ENCODE measurements at regions not wholly inside any gene's neighbourhood (a gene's known extent, or its start where the extent isn't known, plus 50 kb on each side); places are given as distances from the start of the nearest gene placed in this dataset.

GRCh38 chr6:43912598-43913371 lies 142.8 kb downstream of the VEGFA start:
- POLR2A ChIA-PET: interaction anchor here (0.7 kb wide), 1 partner anchor 24 kb away, joined by 3 read pairs; no protein-coding TSS in a partner anchor

More at GRCh38 chr6:43912598-43913371, 142.8 kb downstream of the VEGFA start:
- TF ChIP-seq FOXM1 (IDR thresholded peaks at IDR 0.05; ENCODE audit: low read depth) (no peak), TAF1 (IDR thresholded peaks at IDR 0.05; ENCODE audit: borderline replicate concordance, low read depth, low read length) (no peak), RXRA (IDR thresholded peaks at IDR 0.05; ENCODE audit: borderline replicate concordance, low read depth) (no peak), CHD2 (IDR thresholded peaks at IDR 0.05; ENCODE audit: low read length, partially characterized antibody) (no peak), NFIC (IDR thresholded peaks at IDR 0.05; ENCODE audit: borderline replicate concordance) (no peak), JUND (IDR thresholded peaks at IDR 0.05) (no peak), EP300 (IDR thresholded peaks at IDR 0.05; ENCODE audit: borderline replicate concordance in 1 of 2, low read depth in 1 of 2, low read length in 1 of 2) (no peak), MAX (IDR thresholded peaks at IDR 0.05; ENCODE audit: low read depth) (no peak), EZH2phosphoT487 (IDR thresholded peaks at IDR 0.05; ENCODE audit: borderline replicate concordance, low read depth) (no peak), REST (IDR thresholded peaks at IDR 0.05; ENCODE audit: low read depth, low read length) (no peak), NRF1 (IDR thresholded peaks at IDR 0.05; ENCODE audit: low read depth, low read length) (no peak), CTCF (IDR thresholded peaks at IDR 0.05) (no peak), USF2 (IDR thresholded peaks at IDR 0.05; ENCODE audit: borderline replicate concordance, low read depth, low read length) (no peak), RFX5 (IDR thresholded peaks at IDR 0.05; ENCODE audit: low read length) (no peak), YY1 (IDR thresholded peaks at IDR 0.05; ENCODE audit: low read depth) (no peak), RAD21 (IDR thresholded peaks at IDR 0.05; ENCODE audit: low read length) (no peak), TCF12 (IDR thresholded peaks at IDR 0.05) (no peak), SIN3A (IDR thresholded peaks at IDR 0.05; ENCODE audit: borderline replicate concordance, low read depth, low read length) (no peak), SMC3 (IDR thresholded peaks at IDR 0.05; ENCODE audit: low read depth, low read length) (no peak)
- Histone ChIP-seq H3K27me3 (ENCODE audit: insufficient read depth) (no peaks in the 10 kb centered on the region), H3K9ac (no peak overlapping the region), H3K4me3 (ENCODE audit: low read depth in 2 of 2, low read length in 1 of 2) (no peak overlapping the region), H3K9me3 (no peaks in the 10 kb centered on the region), H2AFZ (ENCODE audit: low read depth) (no peak overlapping the region), H3K36me3 (replicated peaks in 1 of 2; ENCODE audit: control insufficient read depth in 1 of 2, insufficient read depth in 2 of 2, low read length in 1 of 2) (no peaks in the 10 kb centered on the region), H3K9me2 (no peaks in the 10 kb centered on the region), H3F3A (replicated peaks; ENCODE audit: insufficient read depth) (no peaks in the 10 kb centered on the region), H3K4me2 (no peak overlapping the region), H3K4me1 (ENCODE audit: control insufficient read depth in 1 of 2, insufficient read depth in 2 of 2, low read depth in 1 of 2, low read length in 1 of 2) (peaks cover 29 to 82% of the 10 kb centered on the region in 2 experiments), H4K20me1 (ENCODE audit: insufficient read depth) (no peaks in the 10 kb centered on the region), H3K27ac (ENCODE audit: low read depth in 2 of 2, low read length in 1 of 2) (peak overlapping the region in 1 of 2 experiments; percentile 90; a peak in 1 of 4 replicates), H3K79me2 (ENCODE audit: insufficient read depth) (no peaks in the 10 kb centered on the region)
- WGBS (ENCODE audit: low lambda C conversion rate): 96% methylated on average over 8 of the region's 14 CpGs
- CTCF ChIA-PET: interaction anchor here (0.6 to 3.8 kb wide), 14 partner anchors 11 to 188 kb away, joined by 3 to 16 read pairs (median 4); partner anchors contain the start of gene VEGFA
- DNase-seq: no peak

All from SK-N-SH (cell line).